ENCODE measurements at regions not wholly inside any gene's neighbourhood (a gene's known extent, or its start where the extent isn't known, plus 50 kb on each side); places are given as distances from the start of the nearest gene placed in this dataset.

DNA sequence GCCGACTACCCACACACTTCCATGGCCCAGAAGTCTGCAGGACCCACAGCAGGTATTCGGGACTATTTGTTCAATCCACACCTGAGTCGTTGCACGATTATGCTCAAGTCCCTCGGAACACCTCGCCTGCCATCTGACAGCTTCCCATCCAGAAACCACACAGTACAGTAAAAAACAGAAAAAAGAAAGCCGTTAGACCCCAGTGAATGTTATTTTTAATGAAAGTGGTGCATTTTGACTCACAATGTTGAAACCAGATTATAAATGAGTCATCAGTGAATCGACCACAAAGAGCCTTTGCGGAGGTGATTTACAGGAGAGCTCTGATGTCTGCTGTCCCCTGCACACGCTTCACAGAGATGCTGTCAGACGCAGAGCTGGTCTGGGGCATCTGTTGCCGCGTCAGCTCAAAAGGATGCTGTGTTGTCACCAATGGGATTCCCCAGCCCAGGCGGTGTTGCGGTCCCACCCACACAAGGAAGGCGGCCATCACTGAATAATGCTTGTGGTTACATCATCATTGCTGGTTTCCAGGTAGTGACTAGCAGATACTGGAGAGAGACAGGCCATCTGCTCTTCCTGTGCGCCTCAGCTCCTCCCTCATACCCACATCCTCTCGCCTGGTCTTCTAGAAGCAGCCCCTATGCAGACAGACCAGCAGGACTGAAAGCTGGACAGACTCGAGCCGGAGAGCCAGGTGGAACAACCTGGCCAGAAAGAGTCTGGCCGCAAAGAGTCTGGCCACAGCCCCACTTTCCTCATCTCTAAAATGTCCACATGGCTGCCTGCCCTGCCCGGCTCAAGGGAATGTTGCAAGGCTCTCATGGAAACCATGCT lies 116.8 kb downstream of the TOMM20 start (continued):
- TF ChIP-seq, protein P1, sequence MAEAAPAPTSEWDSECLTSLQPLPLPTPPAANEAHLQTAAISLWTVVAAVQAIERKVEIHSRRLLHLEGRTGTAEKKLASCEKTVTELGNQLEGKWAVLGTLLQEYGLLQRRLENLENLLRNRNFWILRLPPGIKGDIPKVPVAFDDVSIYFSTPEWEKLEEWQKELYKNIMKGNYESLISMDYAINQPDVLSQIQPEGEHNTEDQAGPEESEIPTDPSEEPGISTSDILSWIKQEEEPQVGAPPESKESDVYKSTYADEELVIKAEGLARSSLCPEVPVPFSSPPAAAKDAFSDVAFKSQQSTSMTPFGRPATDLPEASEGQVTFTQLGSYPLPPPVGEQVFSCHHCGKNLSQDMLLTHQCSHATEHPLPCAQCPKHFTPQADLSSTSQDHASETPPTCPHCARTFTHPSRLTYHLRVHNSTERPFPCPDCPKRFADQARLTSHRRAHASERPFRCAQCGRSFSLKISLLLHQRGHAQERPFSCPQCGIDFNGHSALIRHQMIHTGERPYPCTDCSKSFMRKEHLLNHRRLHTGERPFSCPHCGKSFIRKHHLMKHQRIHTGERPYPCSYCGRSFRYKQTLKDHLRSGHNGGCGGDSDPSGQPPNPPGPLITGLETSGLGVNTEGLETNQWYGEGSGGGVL (tag by site-specific recombination; IDR thresholded peaks at IDR 0.05): peak; percentile 25; the same call in 1 of the 2 replicates
- no peak for TF ChIP-seq TRIM28 (IDR thresholded peaks at IDR 0.05; ENCODE audit: borderline replicate concordance, low read length)
- TF ChIP-seq TCF7L2 (IDR thresholded peaks at IDR 0.05; ENCODE audit: borderline replicate concordance, low read depth, low read length): no peak
- no peak for TF ChIP-seq ZBTB1 (tag by site-specific recombination; IDR thresholded peaks at IDR 0.05)
- TF ChIP-seq, protein P2, sequence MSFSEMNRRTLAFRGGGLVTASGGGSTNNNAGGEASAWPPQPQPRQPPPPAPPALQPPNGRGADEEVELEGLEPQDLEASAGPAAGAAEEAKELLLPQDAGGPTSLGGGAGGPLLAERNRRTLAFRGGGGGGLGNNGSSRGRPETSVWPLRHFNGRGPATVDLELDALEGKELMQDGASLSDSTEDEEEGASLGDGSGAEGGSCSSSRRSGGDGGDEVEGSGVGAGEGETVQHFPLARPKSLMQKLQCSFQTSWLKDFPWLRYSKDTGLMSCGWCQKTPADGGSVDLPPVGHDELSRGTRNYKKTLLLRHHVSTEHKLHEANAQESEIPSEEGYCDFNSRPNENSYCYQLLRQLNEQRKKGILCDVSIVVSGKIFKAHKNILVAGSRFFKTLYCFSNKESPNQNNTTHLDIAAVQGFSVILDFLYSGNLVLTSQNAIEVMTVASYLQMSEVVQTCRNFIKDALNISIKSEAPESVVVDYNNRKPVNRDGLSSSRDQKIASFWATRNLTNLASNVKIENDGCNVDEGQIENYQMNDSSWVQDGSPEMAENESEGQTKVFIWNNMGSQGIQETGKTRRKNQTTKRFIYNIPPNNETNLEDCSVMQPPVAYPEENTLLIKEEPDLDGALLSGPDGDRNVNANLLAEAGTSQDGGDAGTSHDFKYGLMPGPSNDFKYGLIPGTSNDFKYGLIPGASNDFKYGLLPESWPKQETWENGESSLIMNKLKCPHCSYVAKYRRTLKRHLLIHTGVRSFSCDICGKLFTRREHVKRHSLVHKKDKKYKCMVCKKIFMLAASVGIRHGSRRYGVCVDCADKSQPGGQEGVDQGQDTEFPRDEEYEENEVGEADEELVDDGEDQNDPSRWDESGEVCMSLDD (tag by site-specific recombination; IDR thresholded peaks at IDR 0.05): no peak; the same call in none of the 2 replicates
- no peak for TF ChIP-seq ZNF121 (tag by site-specific recombination; IDR thresholded peaks at IDR 0.05)
- peak; percentile 93 for TF ChIP-seq ZNF660 (tag by site-specific recombination; IDR thresholded peaks at IDR 0.05)
- TF ChIP-seq, protein P3, sequence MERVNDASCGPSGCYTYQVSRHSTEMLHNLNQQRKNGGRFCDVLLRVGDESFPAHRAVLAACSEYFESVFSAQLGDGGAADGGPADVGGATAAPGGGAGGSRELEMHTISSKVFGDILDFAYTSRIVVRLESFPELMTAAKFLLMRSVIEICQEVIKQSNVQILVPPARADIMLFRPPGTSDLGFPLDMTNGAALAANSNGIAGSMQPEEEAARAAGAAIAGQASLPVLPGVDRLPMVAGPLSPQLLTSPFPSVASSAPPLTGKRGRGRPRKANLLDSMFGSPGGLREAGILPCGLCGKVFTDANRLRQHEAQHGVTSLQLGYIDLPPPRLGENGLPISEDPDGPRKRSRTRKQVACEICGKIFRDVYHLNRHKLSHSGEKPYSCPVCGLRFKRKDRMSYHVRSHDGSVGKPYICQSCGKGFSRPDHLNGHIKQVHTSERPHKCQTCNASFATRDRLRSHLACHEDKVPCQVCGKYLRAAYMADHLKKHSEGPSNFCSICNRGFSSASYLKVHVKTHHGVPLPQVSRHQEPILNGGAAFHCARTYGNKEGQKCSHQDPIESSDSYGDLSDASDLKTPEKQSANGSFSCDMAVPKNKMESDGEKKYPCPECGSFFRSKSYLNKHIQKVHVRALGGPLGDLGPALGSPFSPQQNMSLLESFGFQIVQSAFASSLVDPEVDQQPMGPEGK (tag by site-specific recombination; IDR thresholded peaks at IDR 0.05): no peak
- TF ChIP-seq SP2 (tag by site-specific recombination; IDR thresholded peaks at IDR 0.05): no peak
- no peak; the same call in none of the 2 replicates for TF ChIP-seq EGR2 (tag by site-specific recombination; IDR thresholded peaks at IDR 0.05; ENCODE audit: low read depth)
- TF ChIP-seq, protein P4, sequence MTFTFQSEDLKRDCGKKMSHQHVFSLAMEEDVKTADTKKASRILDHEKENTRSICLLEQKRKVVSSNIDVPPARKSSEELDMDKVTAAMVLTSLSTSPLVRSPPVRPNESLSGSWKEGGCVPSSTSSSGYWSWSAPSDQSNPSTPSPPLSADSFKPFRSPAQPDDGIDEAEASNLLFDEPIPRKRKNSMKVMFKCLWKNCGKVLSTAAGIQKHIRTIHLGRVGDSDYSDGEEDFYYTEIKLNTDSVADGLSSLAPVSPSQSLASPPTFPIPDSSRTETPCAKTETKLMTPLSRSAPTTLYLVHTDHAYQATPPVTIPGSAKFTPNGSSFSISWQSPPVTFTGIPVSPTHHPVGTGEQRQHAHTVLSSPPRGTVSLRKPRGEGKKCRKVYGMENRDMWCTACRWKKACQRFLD (tag by site-specific recombination; IDR thresholded peaks at IDR 0.05): no peak
- no peak for TF ChIP-seq ZSCAN16 (tag by site-specific recombination; IDR thresholded peaks at IDR 0.05)
- TF ChIP-seq, protein P5, sequence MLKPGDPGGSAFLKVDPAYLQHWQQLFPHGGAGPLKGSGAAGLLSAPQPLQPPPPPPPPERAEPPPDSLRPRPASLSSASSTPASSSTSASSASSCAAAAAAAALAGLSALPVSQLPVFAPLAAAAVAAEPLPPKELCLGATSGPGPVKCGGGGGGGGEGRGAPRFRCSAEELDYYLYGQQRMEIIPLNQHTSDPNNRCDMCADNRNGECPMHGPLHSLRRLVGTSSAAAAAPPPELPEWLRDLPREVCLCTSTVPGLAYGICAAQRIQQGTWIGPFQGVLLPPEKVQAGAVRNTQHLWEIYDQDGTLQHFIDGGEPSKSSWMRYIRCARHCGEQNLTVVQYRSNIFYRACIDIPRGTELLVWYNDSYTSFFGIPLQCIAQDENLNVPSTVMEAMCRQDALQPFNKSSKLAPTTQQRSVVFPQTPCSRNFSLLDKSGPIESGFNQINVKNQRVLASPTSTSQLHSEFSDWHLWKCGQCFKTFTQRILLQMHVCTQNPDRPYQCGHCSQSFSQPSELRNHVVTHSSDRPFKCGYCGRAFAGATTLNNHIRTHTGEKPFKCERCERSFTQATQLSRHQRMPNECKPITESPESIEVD (tag by site-specific recombination; IDR thresholded peaks at IDR 0.05): peak; percentile 23; the same call in 1 of the 2 replicates
- TF ChIP-seq ZNF792 (tag by site-specific recombination; IDR thresholded peaks at IDR 0.05): no peak
- TF ChIP-seq, protein P6, sequence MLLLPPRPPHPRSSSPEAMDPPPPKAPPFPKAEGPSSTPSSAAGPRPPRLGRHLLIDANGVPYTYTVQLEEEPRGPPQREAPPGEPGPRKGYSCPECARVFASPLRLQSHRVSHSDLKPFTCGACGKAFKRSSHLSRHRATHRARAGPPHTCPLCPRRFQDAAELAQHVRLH (tag by site-specific recombination; IDR thresholded peaks at IDR 0.05): no peak
- no peak for TF ChIP-seq GFI1B (tag by site-specific recombination; IDR thresholded peaks at IDR 0.05)
- TF ChIP-seq, protein P7, sequence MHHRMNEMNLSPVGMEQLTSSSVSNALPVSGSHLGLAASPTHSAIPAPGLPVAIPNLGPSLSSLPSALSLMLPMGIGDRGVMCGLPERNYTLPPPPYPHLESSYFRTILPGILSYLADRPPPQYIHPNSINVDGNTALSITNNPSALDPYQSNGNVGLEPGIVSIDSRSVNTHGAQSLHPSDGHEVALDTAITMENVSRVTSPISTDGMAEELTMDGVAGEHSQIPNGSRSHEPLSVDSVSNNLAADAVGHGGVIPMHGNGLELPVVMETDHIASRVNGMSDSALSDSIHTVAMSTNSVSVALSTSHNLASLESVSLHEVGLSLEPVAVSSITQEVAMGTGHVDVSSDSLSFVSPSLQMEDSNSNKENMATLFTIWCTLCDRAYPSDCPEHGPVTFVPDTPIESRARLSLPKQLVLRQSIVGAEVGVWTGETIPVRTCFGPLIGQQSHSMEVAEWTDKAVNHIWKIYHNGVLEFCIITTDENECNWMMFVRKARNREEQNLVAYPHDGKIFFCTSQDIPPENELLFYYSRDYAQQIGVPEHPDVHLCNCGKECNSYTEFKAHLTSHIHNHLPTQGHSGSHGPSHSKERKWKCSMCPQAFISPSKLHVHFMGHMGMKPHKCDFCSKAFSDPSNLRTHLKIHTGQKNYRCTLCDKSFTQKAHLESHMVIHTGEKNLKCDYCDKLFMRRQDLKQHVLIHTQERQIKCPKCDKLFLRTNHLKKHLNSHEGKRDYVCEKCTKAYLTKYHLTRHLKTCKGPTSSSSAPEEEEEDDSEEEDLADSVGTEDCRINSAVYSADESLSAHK (tag by site-specific recombination; IDR thresholded peaks at IDR 0.05): no peak
- TF ChIP-seq ZBTB8A (tag by site-specific recombination; IDR thresholded peaks at IDR 0.05): no peak
- no peak for TF ChIP-seq ZNF561 (tag by site-specific recombination; IDR thresholded peaks at IDR 0.05; ENCODE audit: borderline replicate concordance)
- peak; percentile 86 for TF ChIP-seq SP7 (tag by site-specific recombination; IDR thresholded peaks at IDR 0.05)
- peak; percentile 61; the same call in 1 of the 2 replicates for TF ChIP-seq ZXDB (tag by site-specific recombination; IDR thresholded peaks at IDR 0.05)
- TF ChIP-seq ZNF366 (tag by site-specific recombination; conservative IDR thresholded peaks at IDR 0.05): peak; percentile 67
- TF ChIP-seq ZNF184 (tag by site-specific recombination; IDR thresholded peaks at IDR 0.05): peak; percentile 78
- no peak for TF ChIP-seq ZNF146 (tag by site-specific recombination; IDR thresholded peaks at IDR 0.05)
- TF ChIP-seq ZNF112 (tag by site-specific recombination; IDR thresholded peaks at IDR 0.05): no peak
- TF ChIP-seq, protein P8, sequence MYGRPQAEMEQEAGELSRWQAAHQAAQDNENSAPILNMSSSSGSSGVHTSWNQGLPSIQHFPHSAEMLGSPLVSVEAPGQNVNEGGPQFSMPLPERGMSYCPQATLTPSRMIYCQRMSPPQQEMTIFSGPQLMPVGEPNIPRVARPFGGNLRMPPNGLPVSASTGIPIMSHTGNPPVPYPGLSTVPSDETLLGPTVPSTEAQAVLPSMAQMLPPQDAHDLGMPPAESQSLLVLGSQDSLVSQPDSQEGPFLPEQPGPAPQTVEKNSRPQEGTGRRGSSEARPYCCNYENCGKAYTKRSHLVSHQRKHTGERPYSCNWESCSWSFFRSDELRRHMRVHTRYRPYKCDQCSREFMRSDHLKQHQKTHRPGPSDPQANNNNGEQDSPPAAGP (tag by site-specific recombination; IDR thresholded peaks at IDR 0.05): peak; percentile 63

Measured in HEK293 (cell line).